OCI-LY1 (cell line): ENCODE measurements at regions not wholly inside any gene's neighbourhood (a gene's known extent, or its start where the extent isn't known, plus 50 kb on each side); places are given as distances from the start of the nearest gene placed in this dataset.

ENCODE experiments used
- H2AFZ ChIP-seq: fragments of 200-600 bp; sonication (generic), shearing (Covaris generic); 2 replicates; pipeline ENCODE4 v1.6.0; 2014; ENCODE audit warnings: antibody characterized with exemption, mild to moderate bottlenecking, low read length
- H3F3A ChIP-seq: fragments of 200-600 bp; sonication (generic), shearing (Covaris generic); 2 replicates; pipeline ENCODE4 v1.6.0; 2014; ENCODE audit warnings: mild to moderate bottlenecking, antibody characterized with exemption, low read length, moderate library complexity; ENCODE audit not compliant: insufficient read depth
- H3K27ac ChIP-seq: fragments of 200-600 bp; sonication (generic); 2 replicates; pipeline ENCODE4 v1.5.1; 2014; ENCODE audit warnings: low read length, mixed run types, mild to moderate bottlenecking, low read depth; ENCODE audit not compliant: poor library complexity, severe bottlenecking
- H3K27me3 ChIP-seq: fragments of 200-600 bp; sonication (generic); 2 replicates; pipeline ENCODE4 v1.6.0; 2014; ENCODE audit warnings: antibody characterized with exemption, mild to moderate bottlenecking, low read length, moderate library complexity; ENCODE audit not compliant: insufficient read depth
- H3K36me3 ChIP-seq: fragments of 200-600 bp; sonication (generic); 2 replicates; pipeline ENCODE4 v1.6.1; 2014; ENCODE audit warnings: mild to moderate bottlenecking, antibody characterized with exemption, low read length, moderate library complexity, mixed read lengths; ENCODE audit not compliant: insufficient read depth
- H3K4me1 ChIP-seq: fragments of 200-600 bp; sonication (generic); 2 replicates; pipeline ENCODE4 v1.5.1; 2014; ENCODE audit warnings: mild to moderate bottlenecking, low read length, moderate library complexity; ENCODE audit not compliant: insufficient read depth, severe bottlenecking
- H3K4me2 ChIP-seq: fragments of 200-600 bp; sonication (generic), shearing (Covaris generic); 2 replicates; pipeline ENCODE4 v1.6.1; 2014; ENCODE audit warnings: low read length
- H3K4me3 ChIP-seq: fragments of 200-600 bp; sonication (generic); 2 replicates; pipeline ENCODE4 v1.5.1; 2014; ENCODE audit warnings: low read length, low read depth, mild to moderate bottlenecking, mixed read lengths; ENCODE audit not compliant: poor library complexity, severe bottlenecking
- H3K79me2 ChIP-seq: fragments of 200-600 bp; shearing (Covaris generic); 2 replicates; pipeline ENCODE4 v1.6.1; 2016; ENCODE audit warnings: mixed run types, low read length, mixed read lengths; ENCODE audit not compliant: insufficient read depth
- H3K9ac ChIP-seq: fragments of 200-600 bp; sonication (generic), shearing (Covaris generic); 2 replicates; pipeline ENCODE4 v1.6.1; 2014; ENCODE audit warnings: mild to moderate bottlenecking, low read length, mixed read lengths
- H3K9me2 ChIP-seq: fragments of 200-600 bp; sonication (generic), shearing (Covaris generic); 2 replicates; pipeline ENCODE4 v1.6.1; 2014; ENCODE audit warnings: low read depth, mild to moderate bottlenecking, low read length, mixed read lengths
- H3K9me3 ChIP-seq: fragments of 200-600 bp; shearing (Covaris generic); 2 replicates; pipeline ENCODE4 v1.6.1; 2014; ENCODE audit warnings: low read length, mixed read lengths
- H4K20me1 ChIP-seq: fragments of 200-600 bp; sonication (generic), shearing (Covaris generic); 2 replicates; pipeline ENCODE4 v1.6.0; 2016; ENCODE audit warnings: mild to moderate bottlenecking, low read length; ENCODE audit not compliant: insufficient read depth
- EZH2 ChIP-seq: fragments of 200-600 bp; sonication (generic), shearing (Covaris generic); IDR thresholded peaks from 2 replicates; pipeline ENCODE4 v1.8.0; 2017; ENCODE audit warnings: borderline replicate concordance, mixed run types, mild to moderate bottlenecking, antibody characterized with exemption, low read length, moderate library complexity, mixed read lengths
- TF ChIP-seq, protein P1 (sequence below): fragments of 200-600 bp; sonication (generic), shearing (Covaris generic); IDR thresholded peaks from 2 replicates; pipeline ENCODE4 v1.5.1; 2017; ENCODE audit warnings: mild to moderate bottlenecking, antibody characterized with exemption, low read length, moderate library complexity, mixed read lengths

DNA sequence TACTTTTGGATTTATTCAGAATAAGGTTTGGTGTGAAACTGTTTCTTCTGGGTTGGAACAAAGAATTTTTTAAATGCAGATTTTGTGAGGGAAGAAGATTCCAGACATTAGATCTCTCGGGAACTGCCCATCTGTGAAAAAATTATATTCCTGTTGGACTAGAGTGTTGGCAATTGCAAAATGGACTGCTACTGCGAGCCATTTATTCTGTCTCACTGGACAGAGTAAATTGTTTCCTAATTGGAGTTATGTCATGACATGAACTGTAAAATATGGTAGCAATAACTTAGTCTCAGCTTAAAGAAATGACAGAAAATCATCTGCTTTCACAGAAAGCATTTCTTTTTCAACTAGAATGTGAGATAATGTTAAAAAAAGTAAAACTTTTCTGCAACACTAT, 86.0 kb upstream of the MYCBP2 start:
- TF ChIP-seq, protein P1, sequence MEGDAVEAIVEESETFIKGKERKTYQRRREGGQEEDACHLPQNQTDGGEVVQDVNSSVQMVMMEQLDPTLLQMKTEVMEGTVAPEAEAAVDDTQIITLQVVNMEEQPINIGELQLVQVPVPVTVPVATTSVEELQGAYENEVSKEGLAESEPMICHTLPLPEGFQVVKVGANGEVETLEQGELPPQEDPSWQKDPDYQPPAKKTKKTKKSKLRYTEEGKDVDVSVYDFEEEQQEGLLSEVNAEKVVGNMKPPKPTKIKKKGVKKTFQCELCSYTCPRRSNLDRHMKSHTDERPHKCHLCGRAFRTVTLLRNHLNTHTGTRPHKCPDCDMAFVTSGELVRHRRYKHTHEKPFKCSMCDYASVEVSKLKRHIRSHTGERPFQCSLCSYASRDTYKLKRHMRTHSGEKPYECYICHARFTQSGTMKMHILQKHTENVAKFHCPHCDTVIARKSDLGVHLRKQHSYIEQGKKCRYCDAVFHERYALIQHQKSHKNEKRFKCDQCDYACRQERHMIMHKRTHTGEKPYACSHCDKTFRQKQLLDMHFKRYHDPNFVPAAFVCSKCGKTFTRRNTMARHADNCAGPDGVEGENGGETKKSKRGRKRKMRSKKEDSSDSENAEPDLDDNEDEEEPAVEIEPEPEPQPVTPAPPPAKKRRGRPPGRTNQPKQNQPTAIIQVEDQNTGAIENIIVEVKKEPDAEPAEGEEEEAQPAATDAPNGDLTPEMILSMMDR: no peak
- TF ChIP-seq EZH2: no peak
- no peaks in the 10 kb centered on the region for H3K27me3 ChIP-seq

DNA sequence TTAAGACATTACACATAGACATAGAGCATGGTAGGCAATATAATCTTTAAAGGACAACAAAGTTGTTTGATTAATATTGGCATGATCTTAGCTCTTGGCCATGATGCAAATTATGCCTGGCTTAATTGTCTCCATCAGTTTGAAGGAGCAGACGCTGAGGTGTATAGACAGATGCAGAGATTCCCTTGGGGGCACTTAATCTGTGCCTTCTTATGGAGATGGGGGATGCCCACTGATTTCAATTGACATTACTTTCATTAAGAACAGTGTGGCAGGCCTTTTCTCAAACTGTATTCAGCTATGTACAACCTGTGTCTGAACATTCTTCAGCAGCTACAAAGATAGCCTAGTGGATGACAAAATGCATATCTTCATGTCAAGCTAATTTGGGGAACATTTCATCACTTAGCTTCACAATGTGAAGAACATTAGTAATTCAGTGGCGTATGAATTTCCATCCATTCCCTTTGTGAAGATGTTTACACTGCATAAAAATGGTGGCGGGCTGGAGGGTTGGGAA, 85.3 kb upstream of the MYCBP2 start:
- Histone ChIP-seq H3K27ac (no peak overlapping the region), H4K20me1 (no peaks in the 10 kb centered on the region)

More for the DNA sequence above, 86.0 kb upstream of the MYCBP2 start:
- Histone ChIP-seq H4K20me1 (no peaks in the 10 kb centered on the region), H3F3A (no peaks in the 10 kb centered on the region), H3K9ac (no peak overlapping the region), H3K36me3 (no peaks in the 10 kb centered on the region), H3K4me2 (no peak overlapping the region), H2AFZ (no peak overlapping the region), H3K9me2 (no peaks in the 10 kb centered on the region), H3K4me3 (no peak overlapping the region), H3K27ac (no peak overlapping the region), H3K79me2 (no peaks in the 10 kb centered on the region), H3K4me1 (no peaks in the 10 kb centered on the region), H3K9me3 (no peaks in the 10 kb centered on the region)

DNA sequence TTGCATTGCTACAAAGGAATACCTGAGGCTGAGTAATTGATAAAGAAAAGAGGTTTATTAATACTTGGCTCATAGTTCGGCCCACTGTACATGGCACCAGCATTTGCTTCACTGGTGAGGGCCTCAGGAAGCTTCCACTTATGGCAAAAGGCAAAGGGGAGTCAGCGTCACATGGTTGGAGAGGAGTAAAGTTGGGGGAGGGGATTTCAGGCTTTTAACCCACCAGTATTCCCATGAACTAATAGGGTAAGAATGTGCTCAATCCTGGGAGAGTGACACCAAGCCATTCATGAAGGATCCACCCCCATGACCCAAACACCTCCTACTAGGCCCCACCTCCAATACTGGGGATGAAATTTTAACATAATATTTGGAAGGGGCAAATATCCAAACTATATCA, 82.5 kb upstream of the MYCBP2 start:
- H3K9me3 ChIP-seq: no peaks in the 10 kb centered on the region
- H3K9ac ChIP-seq: no peak overlapping the region
- no peaks in the 10 kb centered on the region for H3K79me2 ChIP-seq
- H3K4me3 ChIP-seq: no peak overlapping the region
- no peaks in the 10 kb centered on the region for H3K9me2 ChIP-seq
- H3K4me2 ChIP-seq: no peak overlapping the region
- TF ChIP-seq, protein P1: no peak
- no peak for TF ChIP-seq EZH2
- no peaks in the 10 kb centered on the region for H3F3A ChIP-seq
- H3K27ac ChIP-seq: no peak overlapping the region
- no peaks in the 10 kb centered on the region for H4K20me1 ChIP-seq
- no peaks in the 10 kb centered on the region for H3K36me3 ChIP-seq
- H3K27me3 ChIP-seq: no peaks in the 10 kb centered on the region
- no peak overlapping the region for H2AFZ ChIP-seq
- no peaks in the 10 kb centered on the region for H3K4me1 ChIP-seq

More for the DNA sequence above, 85.3 kb upstream of the MYCBP2 start:
- TF ChIP-seq EZH2: no peak
- TF ChIP-seq, protein P1: no peak
- Histone ChIP-seq H3K4me3 (no peak overlapping the region), H3K79me2 (no peaks in the 10 kb centered on the region), H3K36me3 (no peaks in the 10 kb centered on the region), H3K4me2 (no peak overlapping the region), H3K27me3 (no peaks in the 10 kb centered on the region), H3K9me3 (no peaks in the 10 kb centered on the region), H3K9ac (no peak overlapping the region), H3K4me1 (no peaks in the 10 kb centered on the region), H2AFZ (no peak overlapping the region), H3K9me2 (no peaks in the 10 kb centered on the region), H3F3A (no peaks in the 10 kb centered on the region)
